ENCODE measurements at regions not wholly inside any gene's neighbourhood (a gene's known extent, or its start where the extent isn't known, plus 50 kb on each side); places are given as distances from the start of the nearest gene placed in this dataset.

- no peak for DNase-seq
Observed at GRCh38 chr13:84127597-84128128, 245.4 kb upstream of the SLITRK1 start.

GRCh38 chr13:84126671-84127171 lies 244.4 kb upstream of the SLITRK1 start:
- DNase-seq = peak in 2 of 5 experiments; percentile 11 to 24

- no peak for DNase-seq
Observed at GRCh38 chr13:84121456-84121855, 239.2 kb upstream of the SLITRK1 start.

- DNase-seq = no peak
Observed at GRCh38 chr13:84118839-84119409, 236.7 kb upstream of the SLITRK1 start.

- DNase-seq = no peak
Observed at GRCh38 chr13:84098273-84098672, 216.0 kb upstream of the SLITRK1 start.

- no peak for DNase-seq
Observed at GRCh38 chr13:84097148-84097547, 214.9 kb upstream of the SLITRK1 start.

GRCh38 chr13:84096216-84096615 lies 213.9 kb upstream of the SLITRK1 start:
- DNase-seq = no peak

- DNase-seq = no peak
Observed at GRCh38 chr13:84088996-84089395, 206.7 kb upstream of the SLITRK1 start.

- no peak for DNase-seq
Observed at GRCh38 chr13:84086847-84087162, 204.5 kb upstream of the SLITRK1 start.

GRCh38 chr13:84086098-84086846 lies 204.0 kb upstream of the SLITRK1 start:
- DNase-seq = peak in 2 of 5 experiments; percentile 0 to 2

- no peak for DNase-seq
Observed at GRCh38 chr13:84082462-84082861, 200.2 kb upstream of the SLITRK1 start.

- no peak for DNase-seq
Observed at GRCh38 chr13:84080748-84081530, 198.7 kb upstream of the SLITRK1 start.

GRCh38 chr13:84077271-84077670 lies 195.0 kb upstream of the SLITRK1 start:
- DNase-seq = no peak

- no peak for DNase-seq
Observed at GRCh38 chr13:84076280-84076679, 194.0 kb upstream of the SLITRK1 start.

- DNase-seq = no peak
Observed at GRCh38 chr13:84050536-84050935, 168.3 kb upstream of the SLITRK1 start.

GRCh38 chr13:84049443-84050219 lies 167.4 kb upstream of the SLITRK1 start:
- no peak for DNase-seq

GRCh38 chr13:84044805-84045204 lies 162.5 kb upstream of the SLITRK1 start:
- no peak for DNase-seq

- no peak for DNase-seq
Observed at GRCh38 chr13:84038001-84038400, 155.7 kb upstream of the SLITRK1 start.

- no peak for DNase-seq
Observed at GRCh38 chr13:84032116-84032515, 149.8 kb upstream of the SLITRK1 start.

GRCh38 chr13:84031120-84031519 lies 148.8 kb upstream of the SLITRK1 start:
- no peak for DNase-seq

GRCh38 chr13:84029396-84029795 lies 147.1 kb upstream of the SLITRK1 start:
- no peak for DNase-seq

- DNase-seq = no peak
Observed at GRCh38 chr13:84025824-84026223, 143.6 kb upstream of the SLITRK1 start.

- DNase-seq = no peak
Observed at GRCh38 chr13:83996415-83996814, 114.1 kb upstream of the SLITRK1 start.
